ENCODE measurements at regions not wholly inside any gene's neighbourhood (a gene's known extent, or its start where the extent isn't known, plus 50 kb on each side); places are given as distances from the start of the nearest gene placed in this dataset.

DNA sequence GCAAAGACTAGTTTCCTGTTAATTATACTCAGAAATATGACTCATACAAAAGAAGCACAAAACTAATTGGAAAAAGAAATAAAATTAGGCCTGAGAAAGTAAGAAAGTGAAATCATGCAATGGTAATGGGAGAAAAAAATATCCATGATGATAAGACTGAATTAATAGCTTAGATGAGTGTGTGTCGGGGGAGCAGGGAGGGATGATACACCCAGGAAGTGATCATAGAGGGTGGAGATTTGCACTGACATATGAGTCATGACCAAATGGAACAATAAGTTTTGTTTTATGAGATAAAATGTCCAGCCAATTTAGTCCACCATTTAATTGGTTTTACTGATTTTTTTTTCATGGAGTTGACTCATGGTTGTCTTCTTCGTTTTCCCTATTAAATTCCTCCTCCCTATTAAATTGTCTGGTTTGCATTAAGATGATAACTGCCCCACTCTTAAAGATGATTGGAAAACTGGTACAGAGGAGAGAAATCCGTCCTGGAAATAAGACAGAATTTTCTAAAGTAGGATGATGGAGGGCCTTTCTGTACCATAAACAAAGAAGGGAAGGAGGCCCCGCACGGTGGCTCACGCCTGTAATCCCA is 111.7 kb upstream of the KCNJ6 start:
- intact Hi-C loops (cut with micrococcal nuclease) = no loop called here
- BruUV-seq (replicated peaks) = no TSS peak
- TF ChIP-seq, protein P1, sequence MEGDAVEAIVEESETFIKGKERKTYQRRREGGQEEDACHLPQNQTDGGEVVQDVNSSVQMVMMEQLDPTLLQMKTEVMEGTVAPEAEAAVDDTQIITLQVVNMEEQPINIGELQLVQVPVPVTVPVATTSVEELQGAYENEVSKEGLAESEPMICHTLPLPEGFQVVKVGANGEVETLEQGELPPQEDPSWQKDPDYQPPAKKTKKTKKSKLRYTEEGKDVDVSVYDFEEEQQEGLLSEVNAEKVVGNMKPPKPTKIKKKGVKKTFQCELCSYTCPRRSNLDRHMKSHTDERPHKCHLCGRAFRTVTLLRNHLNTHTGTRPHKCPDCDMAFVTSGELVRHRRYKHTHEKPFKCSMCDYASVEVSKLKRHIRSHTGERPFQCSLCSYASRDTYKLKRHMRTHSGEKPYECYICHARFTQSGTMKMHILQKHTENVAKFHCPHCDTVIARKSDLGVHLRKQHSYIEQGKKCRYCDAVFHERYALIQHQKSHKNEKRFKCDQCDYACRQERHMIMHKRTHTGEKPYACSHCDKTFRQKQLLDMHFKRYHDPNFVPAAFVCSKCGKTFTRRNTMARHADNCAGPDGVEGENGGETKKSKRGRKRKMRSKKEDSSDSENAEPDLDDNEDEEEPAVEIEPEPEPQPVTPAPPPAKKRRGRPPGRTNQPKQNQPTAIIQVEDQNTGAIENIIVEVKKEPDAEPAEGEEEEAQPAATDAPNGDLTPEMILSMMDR (IDR thresholded peaks at IDR 0.05; ENCODE audit: unreplicated experiment) = no peak
- Mint-ChIP-seq H3K27ac (ENCODE audit: low read depth, unreplicated experiment) (no peak overlapping the region), H3K36me3 (ENCODE audit: insufficient read depth, unreplicated experiment) (no peaks in the 10 kb centered on the region), H3K4me1 (ENCODE audit: insufficient read depth, unreplicated experiment) (peaks cover 10% of the 10 kb centered on the region), H3K27me3 (ENCODE audit: insufficient read depth, unreplicated experiment) (no peaks in the 10 kb centered on the region), H3K4me3 (ENCODE audit: unreplicated experiment) (no peak overlapping the region), H3K9me3 (ENCODE audit: unreplicated experiment) (no peaks in the 10 kb centered on the region)
- ChIA-PET CTCF (no interaction called here), POLR2A (no interaction called here)
- peak; percentile 47 for DNase-seq (ENCODE audit: unreplicated experiment)

DNA sequence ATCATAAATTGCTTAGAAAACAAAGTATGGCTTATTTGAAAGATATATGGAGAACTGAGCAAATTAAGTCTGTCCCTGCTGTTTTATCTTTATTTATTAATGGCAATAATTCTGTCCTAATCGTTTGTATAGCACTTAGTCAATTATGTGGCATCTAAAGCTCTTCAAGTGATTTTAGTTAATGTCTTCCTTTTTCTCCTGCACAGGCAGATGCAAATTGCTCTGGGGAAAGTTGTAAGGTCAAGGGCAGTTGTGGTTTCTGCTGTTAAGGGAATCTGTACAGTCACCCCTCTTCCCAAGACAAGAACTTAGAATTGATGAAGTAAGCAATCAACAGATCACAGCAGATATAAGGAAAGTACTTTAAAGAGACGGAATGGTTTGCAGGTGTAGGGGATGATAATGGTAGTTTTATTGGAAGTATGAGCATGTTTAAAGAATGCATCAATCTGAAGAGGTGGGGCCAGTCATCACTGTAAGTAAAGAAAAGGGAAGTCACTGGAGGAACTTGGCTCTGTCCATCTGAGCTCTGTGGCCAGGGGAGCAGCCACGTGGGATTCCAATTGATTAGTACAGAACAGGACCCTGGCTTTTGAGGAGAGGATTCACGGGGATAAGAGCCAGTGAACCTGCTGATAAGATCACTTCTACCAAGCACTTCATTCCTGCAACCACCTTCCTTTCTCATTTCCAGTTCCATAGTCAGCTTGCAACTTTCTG is 116.0 kb upstream of the KCNJ6 start:
- ChIA-PET CTCF (no interaction called here), POLR2A (interaction anchor here (0.6 kb wide), 1 partner anchor 10 kb away, joined by 3 read pairs; no protein-coding TSS in a partner anchor)
- intact Hi-C loops (cut with micrococcal nuclease) = no loop called here
- BruUV-seq (replicated peaks) = no TSS peak
- peaks cover 14% of the 10 kb centered on the region for H3K4me1 Mint-ChIP-seq (ENCODE audit: insufficient read depth, unreplicated experiment)
- H3K9me3 Mint-ChIP-seq (ENCODE audit: unreplicated experiment) = no peaks in the 10 kb centered on the region
- peaks cover 11% of the 10 kb centered on the region for H3K27me3 Mint-ChIP-seq (ENCODE audit: insufficient read depth, unreplicated experiment)
- H3K4me3 Mint-ChIP-seq (ENCODE audit: unreplicated experiment) = no peak overlapping the region
- H3K27ac Mint-ChIP-seq (ENCODE audit: low read depth, unreplicated experiment) = no peak overlapping the region
- TF ChIP-seq, protein P1 (IDR thresholded peaks at IDR 0.05; ENCODE audit: unreplicated experiment) = no peak
- H3K36me3 Mint-ChIP-seq (ENCODE audit: insufficient read depth, unreplicated experiment) = no peaks in the 10 kb centered on the region
- no peak for DNase-seq (ENCODE audit: unreplicated experiment)

DNA sequence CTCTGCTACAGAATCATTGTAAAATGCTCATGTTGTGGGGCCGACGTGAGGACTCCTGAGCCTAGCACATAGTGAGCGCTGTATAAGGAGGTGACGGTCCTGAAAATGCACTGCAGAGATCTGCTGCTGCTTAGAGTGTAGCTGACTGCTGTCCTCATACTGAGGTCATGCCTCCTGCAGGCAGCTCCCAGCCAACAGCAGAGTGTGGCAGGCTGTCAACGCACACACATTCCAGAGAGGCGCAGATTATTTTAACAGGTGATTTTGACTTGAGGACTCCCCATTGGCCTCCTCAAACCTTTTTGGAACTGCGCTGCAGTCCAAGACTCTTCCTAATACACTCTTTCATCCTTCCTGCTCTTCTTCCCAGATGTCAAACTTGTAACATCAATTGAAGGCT is 119.8 kb upstream of the KCNJ6 start:
- BruUV-seq (replicated peaks) = no TSS peak
- H3K4me3 Mint-ChIP-seq (ENCODE audit: unreplicated experiment) = no peak overlapping the region
- H3K36me3 Mint-ChIP-seq (ENCODE audit: insufficient read depth, unreplicated experiment) = no peaks in the 10 kb centered on the region
- no peak for DNase-seq (ENCODE audit: unreplicated experiment)
- intact Hi-C loops (cut with micrococcal nuclease) = no loop called here
- H3K4me1 Mint-ChIP-seq (ENCODE audit: insufficient read depth, unreplicated experiment) = peaks cover 11% of the 10 kb centered on the region
- no peaks in the 10 kb centered on the region for H3K9me3 Mint-ChIP-seq (ENCODE audit: unreplicated experiment)
- ChIA-PET POLR2A (interaction anchor here (0.6 kb wide), 1 partner anchor 264 kb away, joined by 3 read pairs; no protein-coding TSS in a partner anchor), CTCF (no interaction called here)
- H3K27ac Mint-ChIP-seq (ENCODE audit: low read depth, unreplicated experiment) = no peak overlapping the region
- H3K27me3 Mint-ChIP-seq (ENCODE audit: insufficient read depth, unreplicated experiment) = peaks cover 11% of the 10 kb centered on the region
- TF ChIP-seq, protein P1 (IDR thresholded peaks at IDR 0.05; ENCODE audit: unreplicated experiment) = no peak

DNA sequence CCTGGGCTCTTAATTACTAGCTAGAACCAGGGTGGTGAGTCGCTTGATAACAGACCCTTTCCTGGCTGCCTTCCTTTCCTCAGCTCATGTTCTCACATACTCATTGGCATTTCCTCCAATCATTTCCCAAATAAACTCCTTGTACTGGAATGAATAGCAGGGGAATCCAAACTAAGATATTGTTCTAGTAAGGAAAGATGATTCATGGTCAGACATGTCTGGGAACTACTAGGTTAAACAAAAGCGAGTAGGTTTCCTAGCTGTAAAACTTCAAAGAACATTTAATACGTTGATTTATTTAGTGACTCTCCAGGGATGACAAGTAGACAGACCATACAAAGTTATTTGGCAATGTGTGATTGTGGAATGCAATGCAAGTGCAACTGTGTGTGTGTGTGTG is 121.2 kb upstream of the KCNJ6 start:
- ChIA-PET POLR2A (no interaction called here), CTCF (no interaction called here)
- H3K4me3 Mint-ChIP-seq (ENCODE audit: unreplicated experiment) = no peak overlapping the region
- H3K36me3 Mint-ChIP-seq (ENCODE audit: insufficient read depth, unreplicated experiment) = no peaks in the 10 kb centered on the region
- intact Hi-C loops (cut with micrococcal nuclease) = no loop called here
- no peak overlapping the region for H3K27ac Mint-ChIP-seq (ENCODE audit: low read depth, unreplicated experiment)
- TF ChIP-seq, protein P1 (IDR thresholded peaks at IDR 0.05; ENCODE audit: unreplicated experiment) = no peak
- no peaks in the 10 kb centered on the region for H3K9me3 Mint-ChIP-seq (ENCODE audit: unreplicated experiment)
- peaks cover 11% of the 10 kb centered on the region for H3K27me3 Mint-ChIP-seq (ENCODE audit: insufficient read depth, unreplicated experiment)
- DNase-seq (ENCODE audit: unreplicated experiment) = peak; percentile 20
- no TSS peak for BruUV-seq (replicated peaks)
- peaks cover 11% of the 10 kb centered on the region for H3K4me1 Mint-ChIP-seq (ENCODE audit: insufficient read depth, unreplicated experiment)
